ENCODE measurements at regions not wholly inside any gene's neighbourhood (a gene's known extent, or its start where the extent isn't known, plus 50 kb on each side); places are given as distances from the start of the nearest gene placed in this dataset.

GRCh38 chr3:25019506-25019905 lies 408.6 kb upstream of the RARB start (continued):
- no peak for TF ChIP-seq CHD7 (IDR thresholded peaks at IDR 0.05; ENCODE audit: insufficient replicate concordance, low read length)
- TF ChIP-seq POLR2A (IDR thresholded peaks at IDR 0.05; ENCODE audit: control extremely low read depth in 1 of 2, low read depth in 2 of 2, low read length in 2 of 2): no peak
- no peak for TF ChIP-seq USF2 (IDR thresholded peaks at IDR 0.05; ENCODE audit: low read length)
- TF ChIP-seq EP300 (IDR thresholded peaks at IDR 0.05; ENCODE audit: borderline replicate concordance in 1 of 2, low read depth in 2 of 2, low read length in 2 of 2): no peak
- no peak for TF ChIP-seq POLR2AphosphoS5 (IDR thresholded peaks at IDR 0.05; ENCODE audit: low read depth, low read length)
- TF ChIP-seq HDAC2 (IDR thresholded peaks at IDR 0.05; ENCODE audit: borderline replicate concordance in 1 of 2, low read depth in 2 of 2, low read length in 2 of 2): no peak
- no peak for TF ChIP-seq RFX5 (IDR thresholded peaks at IDR 0.05; ENCODE audit: borderline replicate concordance, low read depth, low read length)
- no peak for TF ChIP-seq CREB1 (IDR thresholded peaks at IDR 0.05)
- TF ChIP-seq SRF (IDR thresholded peaks at IDR 0.05; ENCODE audit: low read depth, low read length): no peak
- TF ChIP-seq, protein P1, sequence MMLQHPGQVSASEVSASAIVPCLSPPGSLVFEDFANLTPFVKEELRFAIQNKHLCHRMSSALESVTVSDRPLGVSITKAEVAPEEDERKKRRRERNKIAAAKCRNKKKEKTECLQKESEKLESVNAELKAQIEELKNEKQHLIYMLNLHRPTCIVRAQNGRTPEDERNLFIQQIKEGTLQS (IDR thresholded peaks at IDR 0.05; ENCODE audit: insufficient read depth, low read depth, low read length): no peak

All from H1 (cell line).